ENCODE measurements at regions not wholly inside any gene's neighbourhood (a gene's known extent, or its start where the extent isn't known, plus 50 kb on each side); places are given as distances from the start of the nearest gene placed in this dataset.

DNA sequence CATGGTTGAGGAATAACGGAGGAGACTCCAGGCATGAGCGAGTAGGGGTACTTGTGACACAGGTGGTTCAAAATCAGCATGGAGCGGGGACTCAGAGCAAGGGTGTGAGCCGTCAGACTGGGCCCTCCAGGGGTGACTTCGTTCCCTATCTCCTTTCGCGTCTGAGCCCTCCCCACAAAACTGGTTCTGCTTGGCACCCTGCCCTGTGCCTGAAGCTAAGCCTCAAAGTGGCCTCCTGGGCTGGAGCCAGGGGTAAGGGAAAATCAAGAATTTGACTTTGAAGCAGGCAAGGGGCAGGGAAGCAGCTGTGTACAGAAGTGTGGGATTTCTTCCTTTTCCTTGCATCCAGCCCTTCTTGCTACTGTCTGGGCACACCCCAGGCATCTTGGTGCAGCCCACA lies 331.5 kb upstream of the AJAP1 start:
- TF ChIP-seq, protein P1, sequence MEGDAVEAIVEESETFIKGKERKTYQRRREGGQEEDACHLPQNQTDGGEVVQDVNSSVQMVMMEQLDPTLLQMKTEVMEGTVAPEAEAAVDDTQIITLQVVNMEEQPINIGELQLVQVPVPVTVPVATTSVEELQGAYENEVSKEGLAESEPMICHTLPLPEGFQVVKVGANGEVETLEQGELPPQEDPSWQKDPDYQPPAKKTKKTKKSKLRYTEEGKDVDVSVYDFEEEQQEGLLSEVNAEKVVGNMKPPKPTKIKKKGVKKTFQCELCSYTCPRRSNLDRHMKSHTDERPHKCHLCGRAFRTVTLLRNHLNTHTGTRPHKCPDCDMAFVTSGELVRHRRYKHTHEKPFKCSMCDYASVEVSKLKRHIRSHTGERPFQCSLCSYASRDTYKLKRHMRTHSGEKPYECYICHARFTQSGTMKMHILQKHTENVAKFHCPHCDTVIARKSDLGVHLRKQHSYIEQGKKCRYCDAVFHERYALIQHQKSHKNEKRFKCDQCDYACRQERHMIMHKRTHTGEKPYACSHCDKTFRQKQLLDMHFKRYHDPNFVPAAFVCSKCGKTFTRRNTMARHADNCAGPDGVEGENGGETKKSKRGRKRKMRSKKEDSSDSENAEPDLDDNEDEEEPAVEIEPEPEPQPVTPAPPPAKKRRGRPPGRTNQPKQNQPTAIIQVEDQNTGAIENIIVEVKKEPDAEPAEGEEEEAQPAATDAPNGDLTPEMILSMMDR (IDR thresholded peaks at IDR 0.05; ENCODE audit: insufficient read depth, low read depth, low read length) = no peak
- no peak for TF ChIP-seq EZH2 (IDR thresholded peaks at IDR 0.05; ENCODE audit: insufficient read depth, low read length)
